Endothelial cell of umbilical vein (primary cell): ENCODE measurements at regions not wholly inside any gene's neighbourhood (a gene's known extent, or its start where the extent isn't known, plus 50 kb on each side); places are given as distances from the start of the nearest gene placed in this dataset.

ENCODE experiments used
- EZH2 ChIP-seq: IDR thresholded peaks from 2 replicates; pipeline ENCODE4 v1.6.1; 2012; ENCODE audit warnings: borderline replicate concordance, low read depth, mild to moderate bottlenecking, moderate library complexity, low read length, inconsistent platforms; ENCODE audit not compliant: severe bottlenecking
- TF ChIP-seq, protein P1 (sequence below), 2 donors: IDR thresholded peaks; 1 replicate in 1 of 2; 2 replicates in 1 of 2; pipeline ENCODE4 v1.5.1; 2011; ENCODE audit warnings: low read length in 2 of 2, mild to moderate bottlenecking in 2 of 2, moderate library complexity in 2 of 2, control low read depth in 1 of 2, inconsistent platforms in 1 of 2, low read depth in 1 of 2; ENCODE audit not compliant: insufficient read depth in 1 of 2; ENCODE audit errors: extremely low read depth in 1 of 2

DNA sequence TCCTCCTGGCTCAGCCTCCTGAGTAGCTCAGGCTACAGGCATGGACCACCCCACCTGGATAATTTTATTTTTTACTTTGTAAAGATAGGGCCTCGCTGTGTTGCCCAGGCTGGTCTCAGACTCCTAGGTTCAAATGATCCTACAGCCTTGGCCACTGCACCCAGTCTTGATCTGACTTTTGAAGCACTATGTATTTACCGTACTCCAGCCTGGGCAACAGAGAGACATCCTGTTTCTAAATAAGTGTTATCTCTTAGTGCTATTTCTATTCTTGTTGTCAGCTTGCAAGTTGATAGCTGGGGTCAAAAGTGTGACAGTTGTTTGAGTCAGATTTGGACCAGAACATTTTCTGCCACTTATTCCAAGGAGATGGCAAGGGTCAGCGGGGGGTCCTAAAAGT, 486.4 kb downstream of the NPIPA7 start:
- TF ChIP-seq, protein P1, sequence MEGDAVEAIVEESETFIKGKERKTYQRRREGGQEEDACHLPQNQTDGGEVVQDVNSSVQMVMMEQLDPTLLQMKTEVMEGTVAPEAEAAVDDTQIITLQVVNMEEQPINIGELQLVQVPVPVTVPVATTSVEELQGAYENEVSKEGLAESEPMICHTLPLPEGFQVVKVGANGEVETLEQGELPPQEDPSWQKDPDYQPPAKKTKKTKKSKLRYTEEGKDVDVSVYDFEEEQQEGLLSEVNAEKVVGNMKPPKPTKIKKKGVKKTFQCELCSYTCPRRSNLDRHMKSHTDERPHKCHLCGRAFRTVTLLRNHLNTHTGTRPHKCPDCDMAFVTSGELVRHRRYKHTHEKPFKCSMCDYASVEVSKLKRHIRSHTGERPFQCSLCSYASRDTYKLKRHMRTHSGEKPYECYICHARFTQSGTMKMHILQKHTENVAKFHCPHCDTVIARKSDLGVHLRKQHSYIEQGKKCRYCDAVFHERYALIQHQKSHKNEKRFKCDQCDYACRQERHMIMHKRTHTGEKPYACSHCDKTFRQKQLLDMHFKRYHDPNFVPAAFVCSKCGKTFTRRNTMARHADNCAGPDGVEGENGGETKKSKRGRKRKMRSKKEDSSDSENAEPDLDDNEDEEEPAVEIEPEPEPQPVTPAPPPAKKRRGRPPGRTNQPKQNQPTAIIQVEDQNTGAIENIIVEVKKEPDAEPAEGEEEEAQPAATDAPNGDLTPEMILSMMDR (IDR thresholded peaks at IDR 0.05; ENCODE audit: extremely low read depth in 1 of 2, insufficient read depth in 1 of 2, low read depth in 1 of 2, low read length in 2 of 2) = no peak
- TF ChIP-seq EZH2 = no peak
